IPS-20b (cell line): ENCODE measurements at regions not wholly inside any gene's neighbourhood (a gene's known extent, or its start where the extent isn't known, plus 50 kb on each side); places are given as distances from the start of the nearest gene placed in this dataset.

Experiments
- H3K27ac ChIP-seq: one replicate; pipeline ENCODE4 v1.5.1; 2013; ENCODE audit warnings: low read length
- H3K27me3 ChIP-seq: 2 replicates; pipeline ENCODE4 v1.6.1; 2013; ENCODE audit warnings: mild to moderate bottlenecking, low read length, inconsistent platforms; ENCODE audit not compliant: insufficient read depth
- H3K36me3 ChIP-seq: 2 replicates; pipeline ENCODE4 v1.6.1; 2013; ENCODE audit warnings: low read depth, mild to moderate bottlenecking, inconsistent platforms, low read length, moderate library complexity; ENCODE audit not compliant: insufficient read depth
- H3K4me1 ChIP-seq: 2 replicates; pipeline ENCODE4 v1.6.1; 2013; ENCODE audit warnings: mild to moderate bottlenecking, control low read depth, inconsistent platforms, low read length, moderate library complexity; ENCODE audit not compliant: insufficient read depth
- H3K4me3 ChIP-seq: 2 replicates; pipeline ENCODE4 v1.5.1; 2013; ENCODE audit warnings: mild to moderate bottlenecking, low read length, inconsistent platforms
- H3K9ac ChIP-seq: 2 replicates; pipeline ENCODE4 v1.6.1; 2013; ENCODE audit warnings: low read depth, mild to moderate bottlenecking, inconsistent platforms, low read length, moderate library complexity
- H3K9me3 ChIP-seq: 2 replicates; pipeline ENCODE4 v1.6.1; 2013; ENCODE audit warnings: mild to moderate bottlenecking, low read depth, low read length, inconsistent platforms; ENCODE audit not compliant: insufficient read depth

DNA sequence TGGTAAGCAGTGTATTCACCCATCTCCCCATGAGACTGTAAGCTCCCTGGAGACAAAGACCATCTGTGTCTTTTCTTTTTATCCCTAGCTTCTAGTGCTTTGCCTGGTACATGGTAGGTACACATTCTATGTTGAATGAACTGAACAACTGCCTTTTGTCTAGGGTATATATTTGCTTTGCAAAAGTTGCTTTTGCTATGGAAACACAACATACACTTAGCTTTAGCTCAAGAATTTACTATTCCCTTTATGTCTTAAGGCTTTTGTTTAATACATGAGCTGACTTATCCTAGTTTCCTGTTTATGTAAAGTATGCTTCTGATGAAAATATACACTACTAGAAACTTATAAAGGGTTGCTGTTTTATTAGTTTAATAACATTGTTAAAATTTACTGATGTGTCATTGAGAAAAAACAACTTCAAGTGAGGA is 198.2 kb downstream of the PRL start:
- Histone ChIP-seq H3K4me1 (no peaks in the 10 kb centered on the region), H3K9ac (no peak overlapping the region), H3K9me3 (no peaks in the 10 kb centered on the region), H3K27me3 (no peaks in the 10 kb centered on the region), H3K4me3 (no peak overlapping the region), H3K36me3 (no peaks in the 10 kb centered on the region), H3K27ac (no peak overlapping the region)

DNA sequence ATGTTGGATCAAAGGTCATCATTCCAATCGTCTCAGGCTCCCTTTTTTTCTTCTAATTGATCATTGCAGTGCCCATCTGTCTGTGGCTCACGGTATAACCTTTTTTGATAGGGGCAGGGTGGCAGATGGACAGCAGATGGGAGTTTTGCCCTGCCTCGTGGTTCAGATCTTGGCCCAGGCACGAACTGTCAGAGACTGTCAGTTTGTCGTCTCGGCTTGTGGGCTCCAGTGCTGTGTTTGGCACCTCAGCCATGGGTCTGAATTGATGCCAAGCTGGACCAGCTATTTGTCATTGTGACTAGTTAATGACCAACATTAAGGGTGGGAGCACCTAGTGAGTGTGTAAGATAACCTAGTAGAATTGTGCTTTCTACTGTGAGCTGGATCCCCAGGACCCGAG is 197.6 kb downstream of the PRL start:
- no peak overlapping the region for H3K9ac ChIP-seq
- H3K36me3 ChIP-seq, result no peaks in the 10 kb centered on the region
- H3K27ac ChIP-seq, result no peak overlapping the region
- no peaks in the 10 kb centered on the region for H3K9me3 ChIP-seq
- no peaks in the 10 kb centered on the region for H3K4me1 ChIP-seq
- no peak overlapping the region for H3K4me3 ChIP-seq
- no peaks in the 10 kb centered on the region for H3K27me3 ChIP-seq

DNA sequence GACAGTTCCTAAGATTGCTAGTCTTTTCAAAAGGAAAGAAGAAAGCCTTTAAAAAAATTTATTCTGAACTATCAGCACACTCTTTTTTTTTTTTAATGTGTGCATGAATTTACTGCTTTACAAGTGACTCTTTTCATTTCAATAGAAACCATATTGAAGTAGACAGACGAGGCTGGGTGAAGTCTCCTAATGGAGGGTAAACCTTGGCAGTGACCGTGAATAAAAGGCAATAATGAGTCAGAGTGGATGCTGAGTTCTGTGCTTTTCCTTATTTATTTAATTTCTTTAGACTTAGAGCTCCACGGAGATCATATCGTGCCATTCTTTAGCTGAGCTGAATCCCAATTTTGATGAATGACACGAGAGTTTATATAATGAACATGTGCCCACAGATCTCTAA is 196.9 kb downstream of the PRL start:
- no peak overlapping the region for H3K4me3 ChIP-seq
- no peaks in the 10 kb centered on the region for H3K36me3 ChIP-seq
- H3K4me1 ChIP-seq, result no peaks in the 10 kb centered on the region
- no peaks in the 10 kb centered on the region for H3K9me3 ChIP-seq
- no peak overlapping the region for H3K27ac ChIP-seq
- no peaks in the 10 kb centered on the region for H3K27me3 ChIP-seq
- no peak overlapping the region for H3K9ac ChIP-seq

DNA sequence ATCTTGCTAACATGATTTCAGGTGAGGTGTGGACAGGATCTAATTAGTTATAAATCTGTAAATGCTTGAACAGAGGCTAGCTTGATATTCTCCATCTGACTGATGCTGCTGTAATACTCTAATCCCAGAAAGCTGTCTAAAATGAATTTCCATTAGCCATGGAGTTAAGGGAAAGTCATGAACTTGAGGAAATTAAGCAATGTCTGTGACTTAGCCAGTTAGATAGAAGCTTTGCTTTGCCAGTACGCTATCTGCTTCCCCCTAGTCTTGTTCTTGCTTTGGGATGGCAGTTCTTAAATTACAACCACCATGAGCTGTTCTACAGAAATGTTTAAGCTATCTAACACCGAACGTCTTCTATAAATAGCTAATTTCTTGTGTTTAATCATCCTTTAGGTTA is 195.7 kb downstream of the PRL start:
- Histone ChIP-seq H3K4me3 (no peak overlapping the region), H3K9ac (no peak overlapping the region), H3K4me1 (no peaks in the 10 kb centered on the region), H3K27me3 (no peaks in the 10 kb centered on the region), H3K27ac (no peak overlapping the region), H3K9me3 (no peaks in the 10 kb centered on the region), H3K36me3 (no peaks in the 10 kb centered on the region)

DNA sequence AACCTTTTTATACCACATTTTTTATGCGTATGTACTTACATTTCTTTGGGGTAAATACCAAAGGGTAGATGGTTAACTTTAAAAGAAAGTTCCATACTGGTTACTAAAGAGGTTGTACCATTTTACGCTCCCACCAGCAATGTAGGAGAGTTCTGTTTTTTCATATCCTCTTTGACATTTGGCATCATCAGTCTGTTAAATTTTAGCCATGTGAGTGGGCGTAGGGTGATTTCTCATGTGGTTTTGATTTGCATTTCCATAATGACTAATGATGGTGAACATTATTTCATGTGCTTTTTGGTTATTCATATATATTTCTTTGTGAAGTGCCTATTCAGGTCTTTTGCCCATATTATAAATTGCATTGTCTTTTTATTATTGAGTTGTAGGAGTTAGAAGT is 194.2 kb downstream of the PRL start:
- no peaks in the 10 kb centered on the region for H3K4me1 ChIP-seq
- no peak overlapping the region for H3K4me3 ChIP-seq
- no peaks in the 10 kb centered on the region for H3K36me3 ChIP-seq
- H3K9me3 ChIP-seq, result no peaks in the 10 kb centered on the region
- no peaks in the 10 kb centered on the region for H3K27me3 ChIP-seq
- H3K27ac ChIP-seq, result no peak overlapping the region
- no peak overlapping the region for H3K9ac ChIP-seq

DNA sequence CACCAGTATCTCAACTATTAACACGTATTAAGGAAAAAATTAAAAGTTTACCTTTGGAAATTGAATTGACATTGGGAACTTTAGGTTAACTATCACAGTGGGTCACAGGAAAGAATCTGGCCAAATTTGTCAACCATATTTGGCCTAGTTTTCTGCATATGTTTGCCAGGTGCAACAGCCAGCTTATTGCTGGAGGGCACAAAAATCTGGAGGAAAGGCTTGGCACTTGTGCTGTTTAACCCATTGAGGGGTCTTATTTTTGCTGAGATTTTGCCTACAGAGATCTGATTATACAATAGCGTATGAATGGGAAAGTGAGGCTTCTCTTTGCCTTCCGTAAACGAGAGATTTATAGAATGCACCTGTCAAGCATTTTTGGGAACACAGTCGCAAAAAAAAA is 190.4 kb downstream of the PRL start:
- Histone ChIP-seq H3K27ac (no peak overlapping the region), H3K4me1 (no peaks in the 10 kb centered on the region), H3K9ac (no peak overlapping the region), H3K27me3 (no peaks in the 10 kb centered on the region), H3K36me3 (no peaks in the 10 kb centered on the region; the same call in 1 of the 2 replicates), H3K4me3 (no peak overlapping the region), H3K9me3 (no peaks in the 10 kb centered on the region)

DNA sequence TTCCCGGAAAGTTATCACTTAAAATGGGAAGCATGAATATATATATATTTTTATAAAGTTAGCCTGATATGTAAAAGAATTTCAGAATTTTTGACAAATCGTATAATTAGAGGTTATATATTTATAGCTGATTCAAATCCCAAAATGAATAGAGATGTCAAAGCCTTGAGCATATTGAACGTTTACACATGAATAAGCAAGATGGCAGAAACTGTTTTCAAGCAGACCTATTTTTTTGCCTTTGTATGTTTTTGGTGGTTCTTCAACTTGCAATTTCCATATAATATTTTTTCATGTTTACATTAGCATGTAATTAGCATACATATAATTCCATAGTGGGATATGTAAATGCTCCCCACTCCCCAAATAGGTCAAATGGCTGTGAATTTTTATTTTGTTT is 189.9 kb downstream of the PRL start:
- Histone ChIP-seq H3K36me3 (no peaks in the 10 kb centered on the region; the same call in 1 of the 2 replicates), H3K9me3 (no peaks in the 10 kb centered on the region), H3K27me3 (no peaks in the 10 kb centered on the region), H3K4me3 (no peak overlapping the region), H3K27ac (no peak overlapping the region), H3K9ac (no peak overlapping the region), H3K4me1 (no peaks in the 10 kb centered on the region)

DNA sequence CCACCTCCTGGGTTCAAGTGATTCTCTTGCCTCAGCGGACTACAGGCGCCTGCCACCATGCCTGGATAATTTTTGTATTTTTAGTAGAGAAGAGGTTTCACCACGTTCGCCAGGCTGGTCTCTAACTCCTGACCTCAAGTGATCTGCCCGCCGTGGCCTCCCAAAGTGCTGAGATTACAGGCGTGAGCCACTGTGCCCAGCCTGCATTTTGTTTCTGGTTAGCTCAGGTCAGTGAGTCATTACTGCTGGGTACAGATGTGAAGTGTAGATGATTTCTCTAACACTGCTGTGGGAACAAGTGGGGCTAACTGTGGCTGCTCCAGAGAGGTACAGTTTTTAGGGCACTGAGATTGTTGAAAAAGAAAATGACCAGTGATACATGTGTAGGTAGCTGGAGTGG is 188.6 kb downstream of the PRL start:
- Histone ChIP-seq H3K36me3 (no peaks in the 10 kb centered on the region; the same call in 1 of the 2 replicates), H3K27ac (no peak overlapping the region), H3K9ac (no peak overlapping the region), H3K4me1 (no peaks in the 10 kb centered on the region), H3K4me3 (no peak overlapping the region), H3K9me3 (no peaks in the 10 kb centered on the region), H3K27me3 (no peaks in the 10 kb centered on the region)

DNA sequence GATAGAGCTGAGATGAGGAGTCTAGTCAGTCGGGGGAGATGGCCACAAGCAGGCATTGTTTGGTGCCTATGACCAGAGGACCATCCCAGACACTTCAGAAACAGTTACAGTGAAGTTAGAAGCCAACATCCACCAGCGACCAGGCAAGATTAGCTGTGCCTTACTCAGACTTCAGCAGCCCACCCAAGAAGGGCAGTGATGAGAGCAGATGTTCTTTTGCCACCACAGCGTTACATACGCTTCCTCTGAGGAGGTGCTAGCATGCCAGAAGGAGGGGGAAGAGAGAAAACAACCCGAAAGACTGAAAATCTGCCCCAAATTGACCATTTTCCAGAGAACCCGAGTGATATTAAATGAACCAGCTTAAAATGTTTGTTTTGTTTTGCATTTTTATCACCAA is 186.8 kb downstream of the PRL start:
- H3K4me1 ChIP-seq, result no peaks in the 10 kb centered on the region
- H3K27ac ChIP-seq, result no peak overlapping the region
- H3K9me3 ChIP-seq, result no peaks in the 10 kb centered on the region
- no peak overlapping the region for H3K9ac ChIP-seq
- peaks cover 3% of the 10 kb centered on the region; the same call in 1 of the 2 replicates for H3K36me3 ChIP-seq
- H3K4me3 ChIP-seq, result no peak overlapping the region
- no peaks in the 10 kb centered on the region for H3K27me3 ChIP-seq

DNA sequence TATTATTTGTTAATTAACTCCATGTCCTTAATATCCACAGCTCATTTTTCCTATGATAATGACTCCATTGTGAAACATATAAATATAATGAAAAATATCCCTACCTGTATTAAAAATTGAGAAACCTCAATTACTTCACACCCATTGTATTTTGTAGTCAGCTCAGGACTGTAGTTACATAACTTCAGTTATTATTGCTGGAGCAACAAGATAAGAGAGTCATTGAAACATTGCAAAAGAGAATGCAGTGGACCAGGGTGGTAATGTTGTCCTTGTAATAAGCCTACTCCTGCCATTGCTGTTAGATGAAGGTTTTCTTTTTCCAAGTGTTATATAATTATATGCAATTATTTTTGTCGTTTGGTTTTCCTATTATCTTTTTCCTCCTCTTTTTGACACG is 184.4 kb downstream of the PRL start:
- H3K36me3 ChIP-seq, result peaks cover 9% of the 10 kb centered on the region; the same call in 1 of the 2 replicates

DNA sequence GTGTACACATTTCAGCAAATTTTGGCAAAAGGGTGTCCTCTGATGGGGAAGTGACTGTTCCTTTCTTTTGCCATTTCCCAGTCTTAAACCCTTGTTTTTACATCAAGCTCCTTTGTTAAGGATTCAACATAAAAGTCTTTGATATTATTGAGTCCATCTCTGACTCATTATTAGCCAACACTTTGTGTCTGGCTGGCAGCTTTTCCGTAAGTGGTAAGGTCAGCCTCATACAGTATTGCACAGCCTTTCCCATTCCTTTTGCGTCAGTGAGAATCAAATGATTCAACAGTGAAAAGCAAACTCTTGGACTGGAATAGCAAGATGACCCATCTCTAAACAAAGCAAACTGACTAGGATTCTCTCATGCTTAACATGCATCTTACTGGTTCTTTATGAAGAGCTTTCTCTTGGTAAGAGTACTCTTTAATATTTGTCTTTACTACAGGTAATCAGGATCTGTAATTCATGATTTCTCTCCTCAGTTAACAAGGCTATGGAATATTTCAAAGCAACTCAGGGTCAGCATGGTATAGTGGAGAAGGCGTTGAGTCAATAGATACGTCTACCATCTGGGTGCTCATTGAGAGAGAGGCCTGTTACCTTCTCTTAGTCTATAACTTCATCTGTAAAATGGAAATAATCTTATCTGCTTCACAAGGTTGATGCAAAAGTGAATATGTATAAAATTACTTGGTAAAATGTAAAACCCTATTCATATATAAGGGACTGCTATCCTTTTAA is 183.6 kb downstream of the PRL start:
- no peak overlapping the region for H3K9ac ChIP-seq
- H3K4me1 ChIP-seq, result no peaks in the 10 kb centered on the region
- H3K27me3 ChIP-seq, result no peaks in the 10 kb centered on the region
- H3K9me3 ChIP-seq, result no peaks in the 10 kb centered on the region
- peaks cover 9% of the 10 kb centered on the region; the same call in 1 of the 2 replicates for H3K36me3 ChIP-seq
- H3K27ac ChIP-seq, result no peak overlapping the region
- no peak overlapping the region for H3K4me3 ChIP-seq

More for the DNA sequence above, 184.4 kb downstream of the PRL start:
- no peaks in the 10 kb centered on the region for H3K9me3 ChIP-seq
- no peak overlapping the region for H3K4me3 ChIP-seq
- H3K27ac ChIP-seq, result no peak overlapping the region
- no peaks in the 10 kb centered on the region for H3K27me3 ChIP-seq
- no peak overlapping the region for H3K9ac ChIP-seq
- no peaks in the 10 kb centered on the region for H3K4me1 ChIP-seq

DNA sequence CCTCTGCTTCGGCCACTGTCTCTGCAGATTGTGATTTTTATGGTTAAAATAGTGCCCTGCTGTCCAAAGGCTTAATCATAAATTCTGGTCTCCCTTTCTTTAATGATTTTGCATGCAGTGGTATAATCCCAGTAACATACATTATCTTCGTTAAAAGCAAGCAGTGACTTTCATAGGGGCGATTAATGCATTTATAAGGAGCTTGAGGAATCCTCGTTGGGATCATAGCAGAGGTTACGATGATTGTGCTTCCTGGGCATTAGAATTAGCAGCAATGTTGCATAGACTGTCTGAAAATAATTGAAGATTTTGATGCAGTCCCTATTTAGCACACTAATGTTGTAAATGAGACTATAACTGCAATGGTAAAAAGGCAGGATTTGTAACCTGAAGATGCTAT is 181.3 kb downstream of the PRL start:
- H3K4me1 ChIP-seq, result no peaks in the 10 kb centered on the region
- H3K36me3 ChIP-seq, result peaks cover 14% of the 10 kb centered on the region; the same call in 1 of the 2 replicates
- no peaks in the 10 kb centered on the region for H3K9me3 ChIP-seq
- H3K27ac ChIP-seq, result no peak overlapping the region
- H3K9ac ChIP-seq, result no peak overlapping the region
- H3K4me3 ChIP-seq, result no peak overlapping the region
- H3K27me3 ChIP-seq, result no peaks in the 10 kb centered on the region
